HuH-7 (cell line): ENCODE measurements at regions not wholly inside any gene's neighbourhood (a gene's known extent, or its start where the extent isn't known, plus 50 kb on each side); places are given as distances from the start of the nearest gene placed in this dataset.
A peak's percentile ranks its signal among the peaks of the same experiment; 100 is the strongest.
"Not testable (repeated sequence)": the region's sequence is repeated elsewhere in the genome, so short reads cannot be mapped to it uniquely, and the experiment has no call there.

Experiments
- DNase-seq: peaks from one replicate; pipeline ENCODE4 v3.0.0; 2011; ENCODE audit warnings: low spot score

GRCh38 chr1:230591678-230592077 is 50.6 kb upstream of the COG2 start:
- no peak for DNase-seq

GRCh38 chr1:230589951-230590350 is 52.3 kb upstream of the COG2 start:
- DNase-seq, result no peak

- DNase-seq, result no peak
Measured at GRCh38 chr1:230588323-230588746, 53.9 kb upstream of the COG2 start.

- DNase-seq, result no peak
Measured at GRCh38 chr1:230587061-230587460, 55.2 kb upstream of the COG2 start.

GRCh38 chr1:230584660-230585059 is 57.6 kb upstream of the COG2 start:
- no peak for DNase-seq

GRCh38 chr1:230581446-230582079 is 60.7 kb upstream of the COG2 start:
- peak; percentile 62 for DNase-seq

GRCh38 chr1:230578616-230579015 is 63.7 kb upstream of the COG2 start:
- DNase-seq, result no peak

GRCh38 chr1:230577537-230577936 is 64.7 kb upstream of the COG2 start:
- DNase-seq, result no peak

GRCh38 chr1:230575886-230576500 is 66.3 kb upstream of the COG2 start:
- no peak for DNase-seq

GRCh38 chr1:230574502-230574901 is 67.8 kb upstream of the COG2 start:
- no peak for DNase-seq

- DNase-seq, result no peak
Measured at GRCh38 chr1:230573658-230574057, 68.6 kb upstream of the COG2 start.

- DNase-seq, result peak; percentile 43
Measured at GRCh38 chr1:230572121-230573105, 69.9 kb upstream of the COG2 start.

GRCh38 chr1:230570724-230571360 is 71.4 kb upstream of the COG2 start:
- DNase-seq, result no peak

GRCh38 chr1:230569201-230569600 is 73.1 kb upstream of the COG2 start:
- no peak for DNase-seq

- no peak for DNase-seq
Measured at GRCh38 chr1:230568676-230569075, 73.6 kb upstream of the COG2 start.

GRCh38 chr1:230568008-230568407 is 74.3 kb upstream of the COG2 start:
- DNase-seq, result peak; percentile 62

- DNase-seq, result no peak
Measured at GRCh38 chr1:230567221-230567575, 75.1 kb upstream of the COG2 start.

- not testable (repeated sequence) for DNase-seq
Measured at GRCh38 chr1:230566532-230567220, 75.6 kb upstream of the COG2 start.

- DNase-seq, result no peak
Measured at GRCh38 chr1:230565141-230565540, 77.1 kb upstream of the COG2 start.

- no peak for DNase-seq
Measured at GRCh38 chr1:230563591-230563990, 78.7 kb upstream of the COG2 start.

- no peak for DNase-seq
Measured at GRCh38 chr1:230561570-230561969, 80.7 kb upstream of the COG2 start.

GRCh38 chr1:230558324-230558723 is 84.0 kb upstream of the COG2 start:
- no peak for DNase-seq
